Endodermal cell (in vitro differentiated cells): ENCODE measurements at regions not wholly inside any gene's neighbourhood (a gene's known extent, or its start where the extent isn't known, plus 50 kb on each side); places are given as distances from the start of the nearest gene placed in this dataset.
A peak's percentile ranks its signal among the peaks of the same experiment; 100 is the strongest.
"Not testable (repeated sequence)": the region's sequence is repeated elsewhere in the genome, so short reads cannot be mapped to it uniquely, and the experiment has no call there.

ENCODE experiments used
- DNase-seq: peaks from one replicate; pipeline ENCODE4 v3.0.0-alpha.2; 2017
- H3K27ac ChIP-seq: 2 replicates; pipeline ENCODE4 v1.5.1; 2013; ENCODE audit warnings: mild to moderate bottlenecking, low read depth, low read length, moderate library complexity
- H3K27me3 ChIP-seq: 2 replicates; pipeline ENCODE4 v1.6.1; 2013; ENCODE audit warnings: mild to moderate bottlenecking, low read length, moderate library complexity; ENCODE audit not compliant: insufficient read depth, control insufficient read depth, poor library complexity, severe bottlenecking
- H3K36me3 ChIP-seq: 2 replicates; pipeline ENCODE4 v1.7.0; 2013; ENCODE audit warnings: mild to moderate bottlenecking, low read length, moderate library complexity; ENCODE audit not compliant: control insufficient read depth, insufficient read depth
- H3K4me1 ChIP-seq: one replicate; pipeline ENCODE4 v1.7.0; 2013; ENCODE audit warnings: low read length; ENCODE audit not compliant: control insufficient read depth, insufficient read depth
- H3K4me3 ChIP-seq: 2 replicates; pipeline ENCODE4 v1.5.1; 2013; ENCODE audit warnings: mild to moderate bottlenecking, low read length, moderate library complexity
- H3K9ac ChIP-seq: 2 replicates; pipeline ENCODE4 v1.6.1; 2013; ENCODE audit warnings: mild to moderate bottlenecking, low read length, moderate library complexity; ENCODE audit not compliant: poor library complexity, severe bottlenecking; ENCODE audit errors: extremely low read depth
- H3K9me3 ChIP-seq: 2 replicates; pipeline ENCODE4 v1.6.1; 2013; ENCODE audit warnings: mild to moderate bottlenecking, low read length, moderate library complexity; ENCODE audit not compliant: control insufficient read depth
- H3K27ac Mint-ChIP-seq: 2 replicates; pipeline ENCODE4 v1.8.0; 2020; ENCODE audit warnings: mixed read lengths
- H3K27me3 Mint-ChIP-seq: 2 replicates; pipeline ENCODE4 v1.8.0; 2021; ENCODE audit warnings: mild to moderate bottlenecking, mixed read lengths; ENCODE audit not compliant: insufficient read depth
- H3K36me3 Mint-ChIP-seq: 2 replicates; pipeline ENCODE4 v1.8.0; 2020; ENCODE audit warnings: low read depth, mixed read lengths
- H3K4me1 Mint-ChIP-seq: 2 replicates; pipeline ENCODE4 v1.8.0; 2020; ENCODE audit warnings: mixed read lengths
- H3K4me3 Mint-ChIP-seq: 2 replicates; pipeline ENCODE4 v1.8.0; 2020; ENCODE audit warnings: mild to moderate bottlenecking, moderate library complexity, mixed read lengths
- H3K9me3 Mint-ChIP-seq: 2 replicates; pipeline ENCODE4 v1.8.0; 2020; ENCODE audit warnings: mild to moderate bottlenecking, mixed read lengths
- WGBS, 2 experiments: methylation state at CpG; one replicate each; pipeline versions ENCODE4 v1.1.5 to v1.1.7; 2013; ENCODE audit warnings: missing lambda C conversion rate in 2 of 2, mixed read lengths in 1 of 2; ENCODE audit not compliant: insufficient coverage in 1 of 2, insufficient read length in 1 of 2; 5-methylcytosine and 5-hydroxymethylcytosine counted together
- TF ChIP-seq, protein P1 (sequence below): fragments of 200-600 bp; sonication (generic); conservative IDR thresholded peaks from 2 replicates; pipeline ENCODE4 v1.5.0; 2021; ENCODE audit warnings: antibody characterized with exemption, mild to moderate bottlenecking

- no peak overlapping the region for H3K4me3 ChIP-seq
- no peak overlapping the region for H3K9ac ChIP-seq
- H3K27ac ChIP-seq, result peak overlapping the region; percentile 82
- H3K4me1 Mint-ChIP-seq, result peaks cover 4% of the 10 kb centered on the region
- no peak for DNase-seq
- no peaks in the 10 kb centered on the region for H3K4me1 ChIP-seq
- no peaks in the 10 kb centered on the region for H3K9me3 ChIP-seq
- no peaks in the 10 kb centered on the region for H3K27me3 ChIP-seq
- no peaks in the 10 kb centered on the region for H3K36me3 Mint-ChIP-seq
- H3K27ac Mint-ChIP-seq, result no peak overlapping the region
- TF ChIP-seq, protein P1, sequence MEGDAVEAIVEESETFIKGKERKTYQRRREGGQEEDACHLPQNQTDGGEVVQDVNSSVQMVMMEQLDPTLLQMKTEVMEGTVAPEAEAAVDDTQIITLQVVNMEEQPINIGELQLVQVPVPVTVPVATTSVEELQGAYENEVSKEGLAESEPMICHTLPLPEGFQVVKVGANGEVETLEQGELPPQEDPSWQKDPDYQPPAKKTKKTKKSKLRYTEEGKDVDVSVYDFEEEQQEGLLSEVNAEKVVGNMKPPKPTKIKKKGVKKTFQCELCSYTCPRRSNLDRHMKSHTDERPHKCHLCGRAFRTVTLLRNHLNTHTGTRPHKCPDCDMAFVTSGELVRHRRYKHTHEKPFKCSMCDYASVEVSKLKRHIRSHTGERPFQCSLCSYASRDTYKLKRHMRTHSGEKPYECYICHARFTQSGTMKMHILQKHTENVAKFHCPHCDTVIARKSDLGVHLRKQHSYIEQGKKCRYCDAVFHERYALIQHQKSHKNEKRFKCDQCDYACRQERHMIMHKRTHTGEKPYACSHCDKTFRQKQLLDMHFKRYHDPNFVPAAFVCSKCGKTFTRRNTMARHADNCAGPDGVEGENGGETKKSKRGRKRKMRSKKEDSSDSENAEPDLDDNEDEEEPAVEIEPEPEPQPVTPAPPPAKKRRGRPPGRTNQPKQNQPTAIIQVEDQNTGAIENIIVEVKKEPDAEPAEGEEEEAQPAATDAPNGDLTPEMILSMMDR, result no peak
- no peaks in the 10 kb centered on the region for H3K36me3 ChIP-seq
- no peaks in the 10 kb centered on the region for H3K27me3 Mint-ChIP-seq
- H3K4me3 Mint-ChIP-seq, result no peak overlapping the region
- 83 to 100% methylated on average over 1 to 3 of the region's 3 CpGs for WGBS, 2 experiments
- peaks cover 4% of the 10 kb centered on the region for H3K9me3 Mint-ChIP-seq
These were observed 155.7 kb downstream of the EVA1A start for GRCh38 chr2:75405000-75405399.

- Histone ChIP-seq H3K4me3 (no peak overlapping the region), H3K9ac (no peak overlapping the region), H3K36me3 (no peaks in the 10 kb centered on the region), H3K4me1 (no peaks in the 10 kb centered on the region), H3K9me3 (no peaks in the 10 kb centered on the region), H3K27ac (no peak overlapping the region), H3K27me3 (no peaks in the 10 kb centered on the region)
- no peak for DNase-seq
- TF ChIP-seq, protein P1, result peak; percentile 89
- Mint-ChIP-seq H3K27me3 (no peaks in the 10 kb centered on the region), H3K4me1 (peaks cover 4% of the 10 kb centered on the region), H3K27ac (no peak overlapping the region), H3K9me3 (peaks cover 5% of the 10 kb centered on the region), H3K4me3 (no peak overlapping the region), H3K36me3 (no peaks in the 10 kb centered on the region)
- 39 to 46% methylated on average over 6 to 9 of the region's 9 CpGs for whole genome bisulfite sequencing, 2 experiments
These were observed 156.7 kb downstream of the EVA1A start for GRCh38 chr2:75403991-75404428.

DNA sequence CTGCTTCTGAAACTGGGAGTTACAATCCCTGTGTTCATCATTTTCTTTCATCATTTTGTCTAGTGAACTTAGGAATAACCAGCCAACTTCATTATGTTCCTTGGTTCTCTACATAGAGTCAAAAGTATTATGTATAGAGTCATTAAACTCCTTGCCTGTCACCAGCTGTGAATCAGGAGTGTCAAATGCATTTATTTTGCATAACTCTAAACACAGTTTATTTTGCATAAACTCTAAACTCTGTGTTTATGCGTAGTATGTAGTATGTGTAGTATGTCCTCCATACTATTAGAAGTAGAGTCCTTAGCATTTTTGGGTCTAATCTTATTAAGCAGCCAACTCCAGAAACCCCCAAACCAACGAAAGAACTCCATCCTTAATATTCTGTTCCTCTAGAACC, 164.4 kb downstream of the EVA1A start:
- Mint-ChIP-seq H3K27ac (no peak overlapping the region), H3K27me3 (no peaks in the 10 kb centered on the region), H3K4me3 (no peak overlapping the region), H3K4me1 (no peaks in the 10 kb centered on the region), H3K36me3 (no peaks in the 10 kb centered on the region), H3K9me3 (peaks cover 16% of the 10 kb centered on the region)
- no peak for DNase-seq
- Histone ChIP-seq H3K36me3 (no peaks in the 10 kb centered on the region), H3K4me3 (no peak overlapping the region), H3K27me3 (no peaks in the 10 kb centered on the region), H3K27ac (no peak overlapping the region), H3K9me3 (peaks cover 6% of the 10 kb centered on the region), H3K9ac (no peak overlapping the region), H3K4me1 (no peaks in the 10 kb centered on the region)
- TF ChIP-seq, protein P1, result no peak
- 73% methylated on average over 1 of the region's 2 CpGs; no CpG with 5 or more reads in 1 of the 2 experiments for WGBS, 2 experiments

DNA sequence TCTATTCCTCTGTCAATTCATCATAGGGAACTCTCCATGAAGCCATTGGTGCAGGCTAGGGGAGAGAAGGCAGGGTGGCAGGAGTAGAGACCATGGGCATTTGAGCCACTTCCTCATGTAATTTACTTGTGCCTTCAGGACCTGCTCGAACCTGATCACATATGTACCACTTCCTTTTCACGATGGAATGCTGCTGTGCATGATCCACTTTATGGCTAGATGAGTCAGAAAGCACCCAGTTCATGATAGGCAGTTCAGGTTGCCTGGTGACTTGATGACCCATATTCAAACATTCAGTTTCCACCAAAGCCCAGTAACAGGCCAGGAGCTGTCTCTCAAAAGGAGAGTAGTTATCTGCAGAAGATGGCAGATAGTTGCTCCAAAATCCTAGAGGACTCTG, 166.0 kb downstream of the EVA1A start:
- H3K9me3 ChIP-seq, H3K27ac ChIP-seq, H3K4me3 ChIP-seq, H3K4me1 Mint-ChIP-seq, H3K36me3 Mint-ChIP-seq, H3K9ac ChIP-seq, H3K36me3 ChIP-seq, H3K4me1 ChIP-seq, H3K27ac Mint-ChIP-seq, H3K27me3 Mint-ChIP-seq, H3K27me3 ChIP-seq, DNase-seq, H3K4me3 Mint-ChIP-seq: not testable (repeated sequence)
- peaks cover 16% of the 10 kb centered on the region for H3K9me3 Mint-ChIP-seq
- 81 to 83% methylated on average over 2 of the region's 2 CpGs for WGBS, 2 experiments
